ENCODE measurements at regions not wholly inside any gene's neighbourhood (a gene's known extent, or its start where the extent isn't known, plus 50 kb on each side); places are given as distances from the start of the nearest gene placed in this dataset.

GRCh38 chr11:112831041-112831440 is 130.2 kb upstream of the NCAM1 start:
- H4K5ac ChIP-seq (ENCODE audit: insufficient read length, low read depth, low read length) = no peak overlapping the region
- no peak overlapping the region for H3K4me2 ChIP-seq (ENCODE audit: insufficient read depth in 1 of 2, low read depth in 2 of 2, low read length in 2 of 2)
- H3K79me1 ChIP-seq (ENCODE audit: low read depth, low read length) = no peaks in the 10 kb centered on the region
- H3K4ac ChIP-seq (replicated peaks; ENCODE audit: insufficient read length, low read depth, low read length) = no peak overlapping the region
- no peak overlapping the region for H3K9ac ChIP-seq (replicated peaks in 1 of 4; ENCODE audit: extremely low read depth in 1 of 4, low read depth in 3 of 4, low read length in 3 of 4)
- H3K23me2 ChIP-seq (ENCODE audit: low read depth, low read length) = 0 out of 2 replicates have a peak, but pooled peaks cover 3% of the 10 kb centered on the region
- DNase-seq (ENCODE audit: low read depth in 1 of 2, low spot score in 2 of 2) = no peak
- 94% methylated on average over 1 of the region's 1 CpG; no CpG with 5 or more reads in 1 of the 2 experiments for WGBS, 2 experiments (ENCODE audit: extremely low coverage in 1 of 2, insufficient coverage in 1 of 2, insufficient read length in 1 of 2, insufficient replicate concordance in 2 of 2, low coverage in 1 of 2, low lambda C conversion rate in 2 of 2, missing lambda C conversion rate in 1 of 2)
- H3K14ac ChIP-seq (ENCODE audit: insufficient read length) = no peak overlapping the region
- H2BK20ac ChIP-seq (ENCODE audit: low read length) = no peak overlapping the region
- no peak for FAIRE-seq
- no peak overlapping the region for H4K91ac ChIP-seq (replicated peaks; ENCODE audit: insufficient read length, low read length)
- no peak overlapping the region for H4K8ac ChIP-seq (ENCODE audit: extremely low read depth, insufficient read depth, low read length)
- H3K18ac ChIP-seq (ENCODE audit: extremely low read depth, low read length) = no peak overlapping the region
- POLR2A ChIA-PET (ENCODE audit: partially characterized antibody) = no interaction called here
- no peaks in the 10 kb centered on the region for H3K9me3 ChIP-seq (ENCODE audit: insufficient read depth in 2 of 2, low read depth in 1 of 2, low read length in 1 of 2)
- peaks cover 0 to 4% (median 2%) of the 10 kb centered on the region in 4 experiments; a peak in 2 of 7 replicates for H3K4me1 ChIP-seq (replicated peaks in 1 of 4; ENCODE audit: control insufficient read depth in 3 of 4, insufficient read depth in 4 of 4, low read length in 3 of 4)
- no peaks in the 10 kb centered on the region for H4K20me1 ChIP-seq (replicated peaks in 1 of 2; ENCODE audit: control insufficient read depth in 1 of 2, insufficient read depth in 2 of 2, low read length in 2 of 2)
- no peak overlapping the region for H2AK5ac ChIP-seq (ENCODE audit: low read depth, low read length)
- CTCF ChIA-PET (ENCODE audit: partially characterized antibody) = interaction anchor here (0.5 to 3.3 kb wide), 6 partner anchors 11 to 377 kb away, joined by 3 to 13 read pairs (median 4); no protein-coding TSS in a partner anchor
- no peak overlapping the region for H2BK120ac ChIP-seq (replicated peaks; ENCODE audit: low read depth, low read length)
- no peak overlapping the region for H2BK12ac ChIP-seq (ENCODE audit: low read depth, low read length)
- H2BK15ac ChIP-seq (ENCODE audit: low read length) = no peak overlapping the region
- H3K79me2 ChIP-seq (ENCODE audit: control insufficient read depth in 1 of 2, insufficient read depth in 2 of 2, low read length in 2 of 2) = no peaks in the 10 kb centered on the region
- no peaks in the 10 kb centered on the region for H3K27me3 ChIP-seq (replicated peaks in 1 of 4; ENCODE audit: control insufficient read depth in 3 of 4, extremely low read depth in 1 of 4, insufficient read depth in 3 of 4, low read length in 3 of 4)
- no peak overlapping the region for H3K27ac ChIP-seq (ENCODE audit: low read depth, low read length)
- H2BK5ac ChIP-seq (ENCODE audit: low read depth, low read length) = no peak overlapping the region
- no peak overlapping the region for H3K4me3 ChIP-seq (ENCODE audit: extremely low read depth in 1 of 4, insufficient read depth in 2 of 4, low read depth in 3 of 4, low read length in 4 of 4)
- no peak overlapping the region for H3K23ac ChIP-seq (ENCODE audit: insufficient read length)
- no peaks in the 10 kb centered on the region for H3K36me3 ChIP-seq (ENCODE audit: control insufficient read depth in 2 of 4, insufficient read depth in 4 of 4, low read length in 3 of 4)
- H3K56ac ChIP-seq (replicated peaks; ENCODE audit: insufficient read length, low read depth, low read length) = no peak overlapping the region
- H2AFZ ChIP-seq (ENCODE audit: low read length) = no peak overlapping the region
- no peak for TF ChIP-seq HDAC2 (IDR thresholded peaks at IDR 0.05; ENCODE audit: borderline replicate concordance in 1 of 2, low read depth in 2 of 2, low read length in 2 of 2)
- TF ChIP-seq EGR1 (IDR thresholded peaks at IDR 0.05; ENCODE audit: borderline replicate concordance, low read depth, low read length) = no peak
- TF ChIP-seq TCF12 (IDR thresholded peaks at IDR 0.05; ENCODE audit: low read depth, low read length) = no peak
- TF ChIP-seq KDM5A (IDR thresholded peaks at IDR 0.05; ENCODE audit: low read length) = no peak
- no peak for TF ChIP-seq RNF2 (IDR thresholded peaks at IDR 0.05; ENCODE audit: borderline replicate concordance, low read depth, low read length, missing control alignments, poor library complexity, severe bottlenecking)
- no peak for TF ChIP-seq SP1 (IDR thresholded peaks at IDR 0.05; ENCODE audit: low read depth, low read length)
- no peak for TF ChIP-seq CTBP2 (IDR thresholded peaks at IDR 0.05; ENCODE audit: borderline replicate concordance, insufficient read depth, insufficient read length, low read length)
- no peak for TF ChIP-seq SIX5 (IDR thresholded peaks at IDR 0.05; ENCODE audit: low read depth, low read length)
- no peak for TF ChIP-seq ASH2L (IDR thresholded peaks at IDR 0.05; ENCODE audit: low read length)
- TF ChIP-seq E2F6 (IDR thresholded peaks at IDR 0.05) = no peak
- no peak for TF ChIP-seq CHD1 (IDR thresholded peaks at IDR 0.05; ENCODE audit: low read depth, low read length)
- TF ChIP-seq CEBPB (IDR thresholded peaks at IDR 0.05; ENCODE audit: low read depth, low read length) = no peak
- no peak for TF ChIP-seq PHF8 (conservative IDR thresholded peaks at IDR 0.05; ENCODE audit: low read depth, low read length)

Measured in H1 (cell line).